Thoracic aorta (tissue), 2 donors: ENCODE measurements at regions not wholly inside any gene's neighbourhood (a gene's known extent, or its start where the extent isn't known, plus 50 kb on each side); places are given as distances from the start of the nearest gene placed in this dataset.

ENCODE experiments used
- ATAC-seq: fragments of 150-250 bp; one replicate; pipeline ENCODE4 v1.8.0; 2017; ENCODE audit warnings: low read depth; ENCODE audit not compliant: insufficient number of reproducible peaks, low FRiP score
- DNase-seq: peaks from one replicate; pipeline ENCODE4 v3.0.0-alpha.2; 2020; ENCODE audit warnings: low spot score
- H3K27ac ChIP-seq, 2 donors: fragments of 200-600 bp; sonication (generic); 1 replicate in 1 of 2; 2 replicates in 1 of 2; pipeline ENCODE4 v1.5.1; 2016; ENCODE audit warnings: mild to moderate bottlenecking in 2 of 2, moderate library complexity in 2 of 2
- H3K27me3 ChIP-seq: fragments of 200-600 bp; sonication (generic); replicated peaks from 2 replicates; pipeline ENCODE4 v1.6.0; 2016; ENCODE audit warnings: mild to moderate bottlenecking; ENCODE audit not compliant: insufficient read depth
- H3K36me3 ChIP-seq: fragments of 200-600 bp; sonication (generic); one replicate; pipeline ENCODE4 v1.5.1; 2016
- H3K4me1 ChIP-seq, 2 donors: fragments of 200-600 bp; sonication (generic); 1 replicate in 1 of 2; 2 replicates in 1 of 2; pipeline versions ENCODE4 v1.5.1 to v1.6.0; 2016; ENCODE audit warnings: low read depth in 2 of 2, mild to moderate bottlenecking in 1 of 2; ENCODE audit not compliant: control insufficient read depth in 1 of 2
- H3K4me3 ChIP-seq: fragments of 200-600 bp; sonication (generic); 2 replicates; pipeline ENCODE4 v1.5.1; 2016; ENCODE audit warnings: mild to moderate bottlenecking
- H3K9me3 ChIP-seq: fragments of 200-600 bp; sonication (generic); 2 replicates; pipeline ENCODE4 v1.5.1; 2016
- CTCF ChIP-seq: fragments of 200-600 bp; sonication (generic); IDR thresholded peaks from one replicate; pipeline ENCODE4 v1.5.1; 2019; ENCODE audit warnings: antibody characterized with exemption

DNA sequence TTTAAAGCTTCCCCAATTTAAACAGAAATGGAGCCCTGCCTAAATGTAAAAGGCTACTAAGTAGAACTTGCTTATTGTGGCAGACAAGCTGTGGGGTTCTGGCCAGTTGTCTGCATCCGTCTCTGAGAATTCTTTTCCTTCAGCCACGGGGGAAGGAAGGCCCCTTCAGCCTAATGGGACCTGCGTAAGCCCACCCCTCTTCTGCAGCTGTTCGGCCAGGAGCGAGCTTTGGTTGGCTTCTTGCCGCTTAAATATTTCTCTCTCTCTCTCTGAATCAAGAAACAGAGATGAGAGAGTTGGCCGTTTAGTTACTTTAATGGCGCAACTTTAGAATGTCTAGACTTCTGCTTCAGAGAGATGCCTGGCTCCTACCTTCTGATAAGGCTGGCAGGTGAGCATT, 151.7 kb upstream of the PROK2 start:
- DNase-seq (no peak), ATAC-seq (no peak)
- TF ChIP-seq CTCF = no peak
- H3K4me1 ChIP-seq = no peaks in the 10 kb centered on the region
- H3K4me3 ChIP-seq = no peak overlapping the region
- H3K36me3 ChIP-seq = no peaks in the 10 kb centered on the region
- no peaks in the 10 kb centered on the region for H3K27me3 ChIP-seq
- H3K9me3 ChIP-seq = no peaks in the 10 kb centered on the region
- no peak overlapping the region for H3K27ac ChIP-seq

DNA sequence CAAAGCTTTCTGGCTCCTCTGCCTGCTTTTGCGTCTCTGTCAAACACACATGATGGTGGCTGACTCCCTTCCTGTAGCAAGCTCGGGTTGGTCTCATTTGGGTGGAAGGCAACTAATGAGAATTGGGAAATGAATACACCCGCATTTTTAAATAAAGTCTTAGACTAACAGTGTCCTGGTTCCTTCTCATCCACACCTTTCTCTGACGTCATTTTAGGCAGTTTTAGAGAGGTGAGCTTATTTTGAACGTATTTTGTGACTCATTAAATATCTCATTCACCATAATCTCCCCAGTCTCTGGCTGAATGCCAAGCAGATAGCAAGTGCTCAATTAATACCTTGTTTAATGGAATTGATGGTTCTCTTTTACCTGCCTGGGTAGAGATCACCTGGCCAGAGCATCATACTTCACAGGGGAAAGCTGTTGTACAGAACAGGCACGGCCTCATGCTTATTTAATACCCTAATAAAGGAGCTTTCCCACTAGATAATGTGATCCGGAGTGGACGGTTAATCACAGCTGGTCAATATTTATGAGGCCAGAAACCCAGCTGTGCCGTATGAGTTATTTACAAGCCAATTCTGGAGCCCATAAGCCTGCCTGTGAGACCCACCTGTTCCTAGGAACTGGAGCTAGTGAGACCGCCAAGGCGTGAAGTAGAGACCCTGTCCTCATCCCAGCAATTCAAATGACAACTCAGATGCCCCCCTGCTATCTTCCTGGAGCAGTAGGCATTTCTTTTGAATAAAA, 149.7 kb upstream of the PROK2 start:
- Histone ChIP-seq H3K27ac (no peak overlapping the region), H3K36me3 (no peaks in the 10 kb centered on the region), H3K4me1 (peaks cover 0 to 3% of the 10 kb centered on the region in 2 donors), H3K27me3 (no peaks in the 10 kb centered on the region), H3K9me3 (no peaks in the 10 kb centered on the region), H3K4me3 (no peak overlapping the region)
- TF ChIP-seq CTCF = no peak
- ATAC-seq = no peak
- no peak for DNase-seq

DNA sequence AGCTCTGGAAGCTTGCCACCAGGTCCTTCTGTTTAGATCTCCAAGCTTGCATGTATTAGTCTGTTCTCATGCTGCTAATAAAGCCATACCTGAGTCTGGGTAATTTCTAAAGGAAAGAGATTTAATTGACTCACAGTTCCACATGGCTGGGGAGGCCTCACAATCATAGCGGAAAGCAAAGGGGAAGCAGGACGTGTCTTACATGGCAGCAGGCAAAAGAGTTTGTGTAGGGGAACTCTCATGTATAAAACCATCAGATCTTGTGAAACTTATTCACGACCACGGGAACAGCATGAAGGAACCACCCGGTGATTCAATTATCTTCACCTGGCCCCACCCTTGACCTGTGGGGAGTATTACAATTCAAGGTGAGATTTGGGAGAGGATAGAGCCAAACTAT, 147.0 kb upstream of the PROK2 start:
- DNase-seq = no peak
- no peak for ATAC-seq
- no peak overlapping the region for H3K4me3 ChIP-seq

DNA sequence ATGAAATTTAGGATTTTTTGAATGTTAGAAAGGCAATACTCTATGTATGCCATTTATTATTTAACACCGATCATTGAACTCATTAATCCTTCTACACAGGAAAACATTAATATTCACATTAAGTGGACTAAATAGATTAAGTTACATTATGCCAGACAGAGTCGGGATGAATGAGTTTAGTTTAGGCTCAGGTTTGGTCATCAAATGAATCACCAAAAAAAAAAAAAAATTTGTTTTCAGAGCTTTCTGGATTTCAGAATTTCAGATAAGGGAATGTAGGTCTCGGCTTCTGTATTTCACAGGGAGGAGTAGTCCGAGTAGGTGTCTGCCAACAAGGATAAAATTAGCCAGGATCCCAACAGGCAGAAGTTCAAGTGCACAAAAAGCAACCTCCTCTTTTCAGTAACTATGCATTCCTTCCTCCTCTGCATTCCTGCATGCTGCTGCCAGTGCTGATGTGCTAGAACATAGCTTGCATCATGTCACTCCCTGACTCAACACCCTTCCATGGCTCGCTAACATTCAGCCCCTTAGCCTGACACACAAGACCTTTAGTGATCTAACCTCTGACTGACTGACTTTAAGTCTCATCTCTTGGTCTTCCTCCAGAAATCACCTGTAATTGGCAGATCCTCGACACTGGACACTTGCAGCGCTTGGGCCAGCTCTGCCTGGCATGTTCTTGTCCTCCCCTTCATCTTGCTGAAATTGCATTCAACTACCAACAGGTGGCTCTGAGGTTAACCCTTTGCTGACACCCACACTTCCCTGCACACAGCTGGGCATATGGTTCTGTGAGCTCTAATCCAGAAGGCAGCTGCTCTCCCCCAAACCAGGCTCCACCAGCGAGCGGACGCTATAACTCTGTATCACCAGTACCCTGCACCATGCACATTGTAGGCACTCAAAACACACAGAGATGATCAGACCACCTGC, 145.4 kb upstream of the PROK2 start:
- no peak for DNase-seq
- H3K27ac ChIP-seq = no peak overlapping the region

More for the DNA sequence above, 147.0 kb upstream of the PROK2 start:
- TF ChIP-seq CTCF = no peak
- H3K4me1 ChIP-seq = peaks cover 0 to 3% of the 10 kb centered on the region in 2 donors
- no peaks in the 10 kb centered on the region for H3K9me3 ChIP-seq
- H3K27ac ChIP-seq = no peak overlapping the region
- no peaks in the 10 kb centered on the region for H3K27me3 ChIP-seq
- H3K36me3 ChIP-seq = no peaks in the 10 kb centered on the region

More for the DNA sequence above, 145.4 kb upstream of the PROK2 start:
- no peak for TF ChIP-seq CTCF
- Histone ChIP-seq H3K9me3 (no peaks in the 10 kb centered on the region), H3K4me3 (no peak overlapping the region), H3K36me3 (no peaks in the 10 kb centered on the region), H3K27me3 (no peaks in the 10 kb centered on the region), H3K4me1 (peaks cover 0 to 3% of the 10 kb centered on the region in 2 donors)
- no peak for ATAC-seq
